ENCODE measurements at regions not wholly inside any gene's neighbourhood (a gene's known extent, or its start where the extent isn't known, plus 50 kb on each side); places are given as distances from the start of the nearest gene placed in this dataset.

DNA sequence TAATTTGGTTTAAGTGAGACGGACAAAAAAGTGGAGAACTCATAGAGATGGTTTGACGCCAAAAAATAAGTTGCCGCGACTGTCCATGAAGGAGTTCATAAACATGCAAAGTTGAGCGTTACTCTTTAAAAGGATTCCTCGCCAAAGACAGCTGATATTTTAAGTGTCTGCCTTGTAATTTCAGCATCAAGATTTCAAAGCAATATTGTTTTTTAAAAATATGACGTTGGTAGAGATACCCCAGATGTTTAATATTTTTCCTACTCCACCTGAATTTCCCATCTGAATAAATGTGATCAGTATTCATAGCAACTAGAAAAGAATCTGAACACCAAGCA is 155.0 kb downstream of the TUSC7 start:
- Histone ChIP-seq H3K27ac (no peak overlapping the region), H3K4me3 (peak overlapping the region; percentile 66)
- no peak for DNase-seq (ENCODE audit: low spot score)
- TF ChIP-seq, protein P1, sequence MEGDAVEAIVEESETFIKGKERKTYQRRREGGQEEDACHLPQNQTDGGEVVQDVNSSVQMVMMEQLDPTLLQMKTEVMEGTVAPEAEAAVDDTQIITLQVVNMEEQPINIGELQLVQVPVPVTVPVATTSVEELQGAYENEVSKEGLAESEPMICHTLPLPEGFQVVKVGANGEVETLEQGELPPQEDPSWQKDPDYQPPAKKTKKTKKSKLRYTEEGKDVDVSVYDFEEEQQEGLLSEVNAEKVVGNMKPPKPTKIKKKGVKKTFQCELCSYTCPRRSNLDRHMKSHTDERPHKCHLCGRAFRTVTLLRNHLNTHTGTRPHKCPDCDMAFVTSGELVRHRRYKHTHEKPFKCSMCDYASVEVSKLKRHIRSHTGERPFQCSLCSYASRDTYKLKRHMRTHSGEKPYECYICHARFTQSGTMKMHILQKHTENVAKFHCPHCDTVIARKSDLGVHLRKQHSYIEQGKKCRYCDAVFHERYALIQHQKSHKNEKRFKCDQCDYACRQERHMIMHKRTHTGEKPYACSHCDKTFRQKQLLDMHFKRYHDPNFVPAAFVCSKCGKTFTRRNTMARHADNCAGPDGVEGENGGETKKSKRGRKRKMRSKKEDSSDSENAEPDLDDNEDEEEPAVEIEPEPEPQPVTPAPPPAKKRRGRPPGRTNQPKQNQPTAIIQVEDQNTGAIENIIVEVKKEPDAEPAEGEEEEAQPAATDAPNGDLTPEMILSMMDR (IDR thresholded peaks at IDR 0.05) = no peak

DNA sequence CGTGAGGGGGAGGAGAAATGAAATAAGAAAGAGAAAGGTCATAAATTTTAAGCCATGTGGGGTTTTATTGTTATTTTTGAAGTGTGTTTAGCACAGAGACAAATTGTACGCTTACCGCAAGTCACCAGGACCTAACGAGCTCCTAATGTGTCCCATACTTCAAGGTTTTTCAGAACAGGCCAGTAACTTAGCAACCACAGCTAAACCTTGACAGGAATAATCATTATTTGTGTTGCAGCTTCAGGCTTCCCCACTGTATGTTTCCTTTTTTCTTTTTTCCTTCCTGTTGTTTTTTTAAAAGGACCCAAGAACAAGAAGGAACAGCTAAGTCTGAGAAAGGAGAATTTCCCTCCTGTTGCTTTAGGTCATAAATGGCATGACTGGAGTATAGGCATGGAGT is 160.8 kb downstream of the TUSC7 start:
- H3K4me3 ChIP-seq = no peak overlapping the region
- TF ChIP-seq, protein P1 (IDR thresholded peaks at IDR 0.05) = no peak
- no peak for DNase-seq (ENCODE audit: low spot score)

DNA sequence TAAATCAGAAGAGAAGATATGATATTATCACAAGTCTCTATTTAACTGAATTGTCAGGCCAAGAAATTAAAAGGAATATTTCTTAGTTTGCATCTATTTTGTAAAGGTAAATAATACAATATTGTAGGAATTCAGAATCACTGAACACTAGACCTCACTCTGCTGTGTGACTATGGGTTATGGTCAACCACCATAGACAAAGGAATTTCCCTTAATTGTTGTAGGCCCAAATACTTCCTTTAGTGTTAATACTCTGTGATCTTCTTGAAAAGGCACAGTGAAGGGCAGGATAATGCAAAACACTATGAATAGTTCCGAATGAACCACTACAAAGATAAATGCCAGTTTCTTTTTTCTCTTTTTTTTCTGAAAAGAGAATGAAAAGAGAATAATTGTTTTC is 162.3 kb downstream of the TUSC7 start:
- Histone ChIP-seq H3K27ac (no peak overlapping the region), H3K4me3 (no peak overlapping the region)
- TF ChIP-seq, protein P1 (IDR thresholded peaks at IDR 0.05) = no peak
- no peak for DNase-seq (ENCODE audit: low spot score)

More for the DNA sequence above, 160.8 kb downstream of the TUSC7 start:
- H3K27ac ChIP-seq = no peak overlapping the region

DNA sequence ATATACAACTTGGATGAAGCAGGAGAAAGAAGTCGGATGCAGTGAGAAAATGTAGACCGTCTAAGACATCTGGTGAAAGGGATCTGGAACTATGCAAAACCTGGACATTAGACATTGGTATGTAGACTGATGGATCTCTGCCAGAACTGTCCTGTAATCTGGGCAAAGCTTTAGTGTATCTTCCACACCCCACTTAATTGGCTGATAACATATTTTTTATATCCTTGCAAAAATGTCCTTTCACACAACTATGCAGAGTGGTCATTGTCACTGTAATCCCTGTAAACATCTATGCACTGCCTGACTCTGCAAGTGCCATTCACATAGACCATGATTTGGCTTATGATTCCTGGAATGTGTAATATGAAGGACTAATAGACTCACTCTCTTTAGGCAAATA is 163.1 kb downstream of the TUSC7 start:
- Histone ChIP-seq H3K4me3 (no peak overlapping the region), H3K27ac (no peak overlapping the region)
- DNase-seq (ENCODE audit: low spot score) = no peak
- TF ChIP-seq, protein P1 (IDR thresholded peaks at IDR 0.05) = no peak

DNA sequence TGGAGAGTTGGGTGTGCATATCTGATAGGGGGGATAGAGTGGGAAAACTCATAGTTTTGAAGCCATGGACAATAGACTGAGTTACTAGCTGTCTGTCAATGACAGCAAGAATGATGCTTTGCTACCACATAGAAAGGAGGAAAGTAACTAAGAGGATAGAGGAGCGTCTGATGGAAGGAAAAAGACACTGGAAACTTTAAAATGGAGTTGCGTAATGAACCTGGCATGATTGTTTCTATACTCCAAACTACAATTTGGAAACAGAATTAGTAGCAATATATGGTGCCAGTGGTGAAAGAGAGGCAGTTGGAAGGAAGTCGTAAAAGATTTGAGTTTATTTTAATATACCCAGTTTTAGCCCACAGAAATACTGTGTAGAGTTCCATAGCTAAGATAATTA is 163.6 kb downstream of the TUSC7 start:
- Histone ChIP-seq H3K27ac (no peak overlapping the region), H3K4me3 (no peak overlapping the region)
- TF ChIP-seq, protein P1 (IDR thresholded peaks at IDR 0.05) = no peak
- DNase-seq (ENCODE audit: low spot score) = no peak

DNA sequence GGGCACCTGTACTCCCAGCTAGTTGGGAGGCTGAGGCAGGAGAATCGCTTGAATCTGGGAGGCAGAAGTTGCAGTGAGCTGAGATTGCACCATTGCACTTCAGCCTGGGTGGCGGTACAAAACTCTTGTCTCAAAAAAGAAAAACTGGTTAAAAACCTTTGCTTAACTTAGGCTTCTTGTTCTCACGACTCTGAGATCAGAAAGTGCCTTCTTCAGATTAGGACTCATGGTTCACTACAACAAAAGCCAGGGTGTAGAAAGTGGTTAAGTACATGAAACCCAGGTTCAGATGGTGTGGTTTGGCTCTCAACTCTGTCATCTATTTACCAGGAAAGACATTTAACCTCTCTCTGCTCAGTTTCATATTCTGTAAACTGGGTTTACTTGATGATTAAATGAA is 168.4 kb downstream of the TUSC7 start:
- Histone ChIP-seq H3K4me3 (no peak overlapping the region), H3K27ac (no peak overlapping the region)
- DNase-seq (ENCODE audit: low spot score) = no peak
- TF ChIP-seq, protein P1 (IDR thresholded peaks at IDR 0.05) = no peak

DNA sequence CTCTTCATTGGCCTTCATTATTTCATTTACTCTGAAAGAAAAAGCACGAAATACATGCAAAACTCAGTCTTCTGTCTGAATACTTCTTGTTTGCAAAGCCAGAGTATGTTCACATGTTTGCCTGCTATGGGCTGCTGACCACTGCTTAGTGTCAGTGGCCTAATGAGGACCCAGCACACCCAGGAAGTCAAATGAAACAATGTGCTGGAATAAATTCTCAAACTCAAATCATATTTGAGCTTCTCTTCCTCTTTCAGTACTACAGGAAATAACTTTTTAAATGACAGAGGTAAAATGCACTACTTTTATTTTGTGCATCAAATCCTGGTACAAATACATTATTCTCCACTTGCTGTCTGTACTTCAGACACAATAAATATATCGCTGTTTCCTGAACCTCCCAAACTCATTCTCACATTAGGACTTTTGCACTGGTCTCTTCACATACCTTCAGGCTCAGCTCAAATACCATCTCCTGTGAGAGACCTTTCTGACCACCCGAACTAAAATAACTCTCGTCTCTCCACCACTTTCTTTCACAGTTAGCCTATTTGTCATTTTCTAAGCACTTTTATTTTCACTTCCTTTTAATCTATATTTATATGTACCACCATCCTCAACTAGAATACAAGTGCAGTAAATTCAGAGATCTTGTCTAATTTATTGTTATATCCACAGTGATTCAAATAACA is 176.8 kb downstream of the TUSC7 start:
- TF ChIP-seq, protein P1 (IDR thresholded peaks at IDR 0.05) = no peak
- no peak overlapping the region for H3K27ac ChIP-seq

More for the DNA sequence above, 176.8 kb downstream of the TUSC7 start:
- no peak for DNase-seq (ENCODE audit: low spot score)
- no peak overlapping the region for H3K4me3 ChIP-seq

Data from coronary artery (tissue), 2 donors.